Endothelial cell of umbilical vein (primary cell): ENCODE measurements at regions not wholly inside any gene's neighbourhood (a gene's known extent, or its start where the extent isn't known, plus 50 kb on each side); places are given as distances from the start of the nearest gene placed in this dataset.

Source experiments
- BruUV-seq: library from RNA; stranded (reverse); fragments of 400-500 nt; replicated peaks from 2 replicates; lab custom pipeline; 2021; lab: Mats Ljungman, UMichigan
- CTCF ChIA-PET: fragments of 300-600, 350-600 bp; sonication (Branson Sonifier 250); formaldehyde crosslinking; loops from one replicate; lab custom pipeline; 2021; ENCODE audit warnings: antibody characterized with exemption, inconsistent platforms; lab: Charles Lee
- POLR2A ChIA-PET: fragments of 300-600, 350-600 bp; sonication (Branson Sonifier 250); formaldehyde crosslinking; loops from one replicate; lab custom pipeline; 2021; ENCODE audit warnings: antibody characterized with exemption, inconsistent platforms; lab: Charles Lee
- DNase-seq: peaks from one replicate; pipeline ENCODE4 v3.0.0-alpha.2; 2011; ENCODE audit warnings: low read depth, low spot score
- FAIRE-seq: peaks from 2 replicates; lab custom pipeline; 2011; peaks lifted over from hg19 to GRCh38; lab: Jason Lieb, UNC
- H2AFZ ChIP-seq: 2 replicates; pipeline ENCODE4 v1.6.0; 2012; ENCODE audit warnings: low read depth, low read length, control low read depth, inconsistent platforms
- H3K27ac ChIP-seq: 2 replicates; pipeline ENCODE4 v1.5.1; 2011; ENCODE audit warnings: low read depth, mild to moderate bottlenecking, control low read depth, low read length, moderate library complexity; ENCODE audit not compliant: insufficient read depth
- H3K27me3 ChIP-seq, 2 experiments: 2 replicates each; pipeline versions ENCODE4 v1.6.0 to v1.6.1; 2011; ENCODE audit warnings: low read length in 2 of 2, mixed read lengths in 1 of 2; ENCODE audit not compliant: control insufficient read depth in 2 of 2, insufficient read depth in 2 of 2
- H3K36me3 ChIP-seq, 2 experiments: 2 replicates in 1 of 2; 3 replicates in 1 of 2; pipeline ENCODE4 v1.5.1; 2011; ENCODE audit warnings: low read length in 2 of 2, mild to moderate bottlenecking in 1 of 2, moderate library complexity in 1 of 2; ENCODE audit not compliant: control insufficient read depth in 2 of 2, insufficient read depth in 2 of 2; ENCODE audit errors: extremely low read depth in 1 of 2
- H3K4me1 ChIP-seq: 3 replicates; pipeline ENCODE4 v1.5.1; 2011; ENCODE audit warnings: mild to moderate bottlenecking, low read length; ENCODE audit not compliant: control insufficient read depth, insufficient read depth; ENCODE audit errors: extremely low read depth
- H3K4me2 ChIP-seq: 2 replicates; pipeline ENCODE4 v1.6.1; 2011; ENCODE audit warnings: low read length, control low read depth, mixed read lengths; ENCODE audit not compliant: insufficient read depth
- H3K4me3 ChIP-seq, 3 experiments: fragments of 200-600 bp in 1 of 3; sonication (generic), shearing (Covaris generic) in 1 of 3; replicated peaks in 1 of 3; 2 replicates each; pipeline ENCODE4 v1.5.1; 2011 to 2016; ENCODE audit warnings: control low read depth in 3 of 3, low read length in 3 of 3, mild to moderate bottlenecking in 2 of 3, inconsistent platforms in 1 of 3, low read depth in 1 of 3, moderate library complexity in 1 of 3; ENCODE audit not compliant: insufficient read depth in 1 of 3
- H3K79me2 ChIP-seq: 2 replicates; pipeline ENCODE4 v1.6.0; 2012; ENCODE audit warnings: low read length, inconsistent platforms; ENCODE audit not compliant: control insufficient read depth, insufficient read depth
- H3K9ac ChIP-seq: replicated peaks from 2 replicates; pipeline ENCODE3; 2011; ENCODE audit warnings: low read length, control low read depth; ENCODE audit not compliant: insufficient read depth; ENCODE audit errors: extremely low read depth
- H3K9me1 ChIP-seq: replicated peaks from 3 replicates; pipeline ENCODE4 v1.6.0; 2011; ENCODE audit warnings: mild to moderate bottlenecking, low read length; ENCODE audit not compliant: control insufficient read depth, insufficient read depth; ENCODE audit errors: extremely low read depth
- H3K9me3 ChIP-seq: replicated peaks from 2 replicates; pipeline ENCODE4 v1.5.1; 2012; ENCODE audit warnings: low read length, inconsistent platforms; ENCODE audit not compliant: control insufficient read depth, insufficient read depth
- H4K20me1 ChIP-seq: replicated peaks from 2 replicates; pipeline ENCODE3; 2011; ENCODE audit warnings: mild to moderate bottlenecking, low read length; ENCODE audit not compliant: control insufficient read depth, insufficient read depth; ENCODE audit errors: extremely low read depth
- EZH2 ChIP-seq: IDR thresholded peaks from 2 replicates; pipeline ENCODE4 v1.6.1; 2012; ENCODE audit warnings: borderline replicate concordance, low read depth, mild to moderate bottlenecking, moderate library complexity, low read length, inconsistent platforms; ENCODE audit not compliant: severe bottlenecking
- FOS ChIP-seq: IDR thresholded peaks from 2 replicates; pipeline ENCODE4 v1.6.1; 2011; ENCODE audit warnings: mild to moderate bottlenecking, low read length, moderate library complexity, borderline replicate concordance; ENCODE audit not compliant: insufficient read depth
- GATA2 ChIP-seq: IDR thresholded peaks from 2 replicates; pipeline ENCODE4 v1.7.0; 2011; ENCODE audit warnings: low read depth, mild to moderate bottlenecking, moderate library complexity, mixed read lengths, low read length; ENCODE audit not compliant: insufficient read length, insufficient read depth
- JUN ChIP-seq: IDR thresholded peaks from 2 replicates; pipeline ENCODE4 v1.6.1; 2011; ENCODE audit warnings: borderline replicate concordance, low read depth; ENCODE audit not compliant: insufficient read length, insufficient read depth
- MAX ChIP-seq: IDR thresholded peaks from 2 replicates; pipeline ENCODE4 v1.6.1; 2011; ENCODE audit not compliant: insufficient read depth, insufficient read length
- MYC ChIP-seq: IDR thresholded peaks from one replicate; pipeline ENCODE4 v1.6.1; 2011; ENCODE audit warnings: mild to moderate bottlenecking, low read depth, low read length
- POLR2A ChIP-seq: IDR thresholded peaks from 2 replicates; pipeline ENCODE4 v1.6.1; 2012; ENCODE audit warnings: low read depth, mild to moderate bottlenecking, control low read depth, low read length
- POLR2AphosphoS5 ChIP-seq: IDR thresholded peaks from 2 replicates; pipeline ENCODE4 v1.6.1; 2012; ENCODE audit warnings: low read depth, mild to moderate bottlenecking, control low read depth, low read length, moderate library complexity; ENCODE audit not compliant: insufficient read depth
- dilution Hi-C: fragments of 300-500 bp; cut with MboI; formaldehyde crosslinking; loops from one replicate; pipeline ENCODE4 v1.15.0; 2019; ENCODE audit warnings: low sequenced_read_pairs; ENCODE audit not compliant: extremely low pct_ligation_motif_present
- intact Hi-C: fragments of 100-400 bp; cut with micrococcal nuclease; formaldehyde crosslinking; loops from one replicate; pipeline ENCODE4 v1.10.0; 2022
- TF ChIP-seq, protein P1 (sequence below), 2 donors: IDR thresholded peaks; 1 replicate in 1 of 2; 2 replicates in 1 of 2; pipeline ENCODE4 v1.5.1; 2011; ENCODE audit warnings: low read length in 2 of 2, mild to moderate bottlenecking in 2 of 2, moderate library complexity in 2 of 2, control low read depth in 1 of 2, inconsistent platforms in 1 of 2, low read depth in 1 of 2; ENCODE audit not compliant: insufficient read depth in 1 of 2; ENCODE audit errors: extremely low read depth in 1 of 2

- ChIA-PET POLR2A (no interaction called here), CTCF (interaction anchor here (0.8 kb wide), 1 partner anchor 170 kb away, joined by 3 read pairs; no protein-coding TSS in a partner anchor)
- H3K9ac ChIP-seq: no peak overlapping the region
- H3K4me3 ChIP-seq: no peak overlapping the region
- no peaks in the 10 kb centered on the region for H3K79me2 ChIP-seq
- H3K27ac ChIP-seq: no peak overlapping the region
- H3K27me3 ChIP-seq: peaks cover 0 to 11% of the 10 kb centered on the region in 2 experiments
- dilution Hi-C loops: no loop called here
- TF ChIP-seq GATA2: no peak
- TF ChIP-seq POLR2A: no peak
- no peak for TF ChIP-seq MAX
- TF ChIP-seq POLR2AphosphoS5: no peak
- TF ChIP-seq FOS: no peak
- TF ChIP-seq MYC: no peak
- TF ChIP-seq EZH2: no peak
- no peak for TF ChIP-seq JUN
- TF ChIP-seq, protein P1, sequence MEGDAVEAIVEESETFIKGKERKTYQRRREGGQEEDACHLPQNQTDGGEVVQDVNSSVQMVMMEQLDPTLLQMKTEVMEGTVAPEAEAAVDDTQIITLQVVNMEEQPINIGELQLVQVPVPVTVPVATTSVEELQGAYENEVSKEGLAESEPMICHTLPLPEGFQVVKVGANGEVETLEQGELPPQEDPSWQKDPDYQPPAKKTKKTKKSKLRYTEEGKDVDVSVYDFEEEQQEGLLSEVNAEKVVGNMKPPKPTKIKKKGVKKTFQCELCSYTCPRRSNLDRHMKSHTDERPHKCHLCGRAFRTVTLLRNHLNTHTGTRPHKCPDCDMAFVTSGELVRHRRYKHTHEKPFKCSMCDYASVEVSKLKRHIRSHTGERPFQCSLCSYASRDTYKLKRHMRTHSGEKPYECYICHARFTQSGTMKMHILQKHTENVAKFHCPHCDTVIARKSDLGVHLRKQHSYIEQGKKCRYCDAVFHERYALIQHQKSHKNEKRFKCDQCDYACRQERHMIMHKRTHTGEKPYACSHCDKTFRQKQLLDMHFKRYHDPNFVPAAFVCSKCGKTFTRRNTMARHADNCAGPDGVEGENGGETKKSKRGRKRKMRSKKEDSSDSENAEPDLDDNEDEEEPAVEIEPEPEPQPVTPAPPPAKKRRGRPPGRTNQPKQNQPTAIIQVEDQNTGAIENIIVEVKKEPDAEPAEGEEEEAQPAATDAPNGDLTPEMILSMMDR (IDR thresholded peaks at IDR 0.05; ENCODE audit: extremely low read depth in 1 of 2, insufficient read depth in 1 of 2, low read depth in 1 of 2, low read length in 2 of 2): no peak
- no peaks in the 10 kb centered on the region for H3K9me3 ChIP-seq
- intact Hi-C loops: no loop called here
- BruUV-seq: no TSS peak
- H3K4me1 ChIP-seq: peaks cover 14% of the 10 kb centered on the region
- no peak overlapping the region for H2AFZ ChIP-seq
- DNase-seq (no peak), FAIRE-seq (no peak)
- H3K9me1 ChIP-seq: no peaks in the 10 kb centered on the region
- no peak overlapping the region for H3K4me2 ChIP-seq
- H4K20me1 ChIP-seq: no peaks in the 10 kb centered on the region
- no peaks in the 10 kb centered on the region for H3K36me3 ChIP-seq
These were observed 373.4 kb downstream of the NUAK1 start for GRCh38 chr12:105765053-105766014.
